BJ (cell line): ENCODE measurements at regions not wholly inside any gene's neighbourhood (a gene's known extent, or its start where the extent isn't known, plus 50 kb on each side); places are given as distances from the start of the nearest gene placed in this dataset.

ENCODE experiments used
- CTCF ChIA-PET: fragments of 350-600 bp; formaldehyde crosslinking; extraction: SDS; loops from one replicate; lab custom pipeline; 2021; ENCODE audit warnings: antibody characterized with exemption, inconsistent platforms; lab: Yijun Ruan, JAX
- POLR2A ChIA-PET: fragments of 300-600 bp; sonication (Branson Sonifier 250); formaldehyde crosslinking; extraction: SDS; loops from one replicate; lab custom pipeline; 2021; ENCODE audit warnings: antibody characterized with exemption; lab: Charles Lee
- DNase-seq: peaks from one replicate; pipeline ENCODE4 v3.0.0-alpha.2; 2011; ENCODE audit warnings: low read depth
- H3K27me3 ChIP-seq: 2 replicates; pipeline ENCODE4 v1.6.0; 2011; ENCODE audit warnings: low read length; ENCODE audit not compliant: control insufficient read depth, insufficient read depth
- H3K36me3 ChIP-seq: 2 replicates; pipeline ENCODE4 v1.5.1; 2011; ENCODE audit warnings: low read length; ENCODE audit not compliant: control insufficient read depth, insufficient read depth
- H3K4me3 ChIP-seq: 2 replicates; pipeline ENCODE4 v1.5.1; 2011; ENCODE audit warnings: low read depth, mild to moderate bottlenecking, control low read depth, low read length
- TF ChIP-seq, protein P1 (sequence below): IDR thresholded peaks from 2 replicates; pipeline ENCODE4 v1.5.1; 2011; ENCODE audit warnings: low read depth, mild to moderate bottlenecking, control low read depth, inconsistent platforms, low read length, moderate library complexity; ENCODE audit not compliant: insufficient read depth

DNA sequence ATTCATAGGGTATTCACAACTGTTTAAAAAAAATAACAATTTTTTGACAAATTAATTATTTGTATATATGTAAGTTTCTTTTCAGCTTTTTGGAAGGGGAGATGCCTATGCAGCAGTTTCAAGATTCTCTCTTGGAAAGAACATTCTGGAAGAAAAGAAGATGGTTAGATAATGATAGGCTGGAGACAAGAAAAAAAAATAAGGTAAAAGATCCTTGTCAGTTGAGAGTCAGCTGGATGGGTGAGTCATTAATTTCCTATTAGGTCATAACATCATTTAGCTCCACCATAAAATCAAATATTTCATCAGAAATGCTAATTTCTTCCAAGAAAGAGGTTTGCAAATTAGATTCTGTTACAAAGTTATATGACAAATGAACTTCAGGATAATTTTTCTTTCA, 880.4 kb downstream of the EPHA7 start:
- CTCF ChIA-PET, result no interaction called here
- no peak overlapping the region for H3K4me3 ChIP-seq
- no peaks in the 10 kb centered on the region for H3K27me3 ChIP-seq
- H3K36me3 ChIP-seq, result no peaks in the 10 kb centered on the region
- POLR2A ChIA-PET, result no interaction called here
- no peak for DNase-seq
- TF ChIP-seq, protein P1, sequence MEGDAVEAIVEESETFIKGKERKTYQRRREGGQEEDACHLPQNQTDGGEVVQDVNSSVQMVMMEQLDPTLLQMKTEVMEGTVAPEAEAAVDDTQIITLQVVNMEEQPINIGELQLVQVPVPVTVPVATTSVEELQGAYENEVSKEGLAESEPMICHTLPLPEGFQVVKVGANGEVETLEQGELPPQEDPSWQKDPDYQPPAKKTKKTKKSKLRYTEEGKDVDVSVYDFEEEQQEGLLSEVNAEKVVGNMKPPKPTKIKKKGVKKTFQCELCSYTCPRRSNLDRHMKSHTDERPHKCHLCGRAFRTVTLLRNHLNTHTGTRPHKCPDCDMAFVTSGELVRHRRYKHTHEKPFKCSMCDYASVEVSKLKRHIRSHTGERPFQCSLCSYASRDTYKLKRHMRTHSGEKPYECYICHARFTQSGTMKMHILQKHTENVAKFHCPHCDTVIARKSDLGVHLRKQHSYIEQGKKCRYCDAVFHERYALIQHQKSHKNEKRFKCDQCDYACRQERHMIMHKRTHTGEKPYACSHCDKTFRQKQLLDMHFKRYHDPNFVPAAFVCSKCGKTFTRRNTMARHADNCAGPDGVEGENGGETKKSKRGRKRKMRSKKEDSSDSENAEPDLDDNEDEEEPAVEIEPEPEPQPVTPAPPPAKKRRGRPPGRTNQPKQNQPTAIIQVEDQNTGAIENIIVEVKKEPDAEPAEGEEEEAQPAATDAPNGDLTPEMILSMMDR, result no peak

DNA sequence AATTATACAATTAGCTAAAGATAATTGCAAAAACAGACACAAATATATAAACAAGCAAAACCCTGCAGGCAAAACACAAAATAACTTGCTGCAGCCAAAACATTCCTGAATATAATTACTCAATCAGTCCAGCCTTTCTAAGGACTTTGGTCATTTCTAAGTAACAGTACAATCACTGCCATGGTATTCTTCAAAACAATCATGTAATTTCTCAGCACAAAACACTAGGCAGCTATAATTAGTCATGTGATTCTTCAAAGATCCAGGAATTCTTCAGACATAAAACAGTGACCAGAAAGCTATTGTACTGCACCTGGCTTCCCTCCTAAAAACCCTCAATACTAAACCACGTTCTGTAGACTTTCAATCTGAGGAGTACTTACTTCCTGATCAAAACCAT, 881.1 kb downstream of the EPHA7 start:
- POLR2A ChIA-PET, result no interaction called here
- no peaks in the 10 kb centered on the region for H3K36me3 ChIP-seq
- no peaks in the 10 kb centered on the region for H3K27me3 ChIP-seq
- H3K4me3 ChIP-seq, result no peak overlapping the region
- CTCF ChIA-PET, result no interaction called here
- TF ChIP-seq, protein P1, result no peak
- peak; percentile 0 for DNase-seq

DNA sequence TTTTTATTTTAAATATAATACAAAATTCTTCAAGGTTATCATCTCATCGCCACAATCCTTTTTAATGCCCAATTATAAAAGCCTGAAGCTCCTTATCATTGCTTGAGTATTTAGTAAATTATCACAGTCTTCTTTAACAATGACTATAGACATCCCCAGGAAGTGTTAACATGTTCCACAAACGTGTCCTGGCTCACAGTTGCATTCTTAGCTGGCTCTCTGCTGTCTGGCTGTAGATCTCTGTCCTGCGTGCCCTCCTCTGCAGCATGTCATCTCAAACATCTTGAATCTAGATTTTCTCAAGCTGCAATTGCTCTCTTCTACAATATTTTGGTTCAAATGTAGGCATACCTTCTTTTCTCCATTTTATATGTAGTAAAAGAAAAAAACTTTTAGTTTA, 885.2 kb downstream of the EPHA7 start:
- ChIA-PET POLR2A (no interaction called here), CTCF (no interaction called here)
- H3K4me3 ChIP-seq, result no peak overlapping the region
- TF ChIP-seq, protein P1, result no peak
- H3K36me3 ChIP-seq, result no peaks in the 10 kb centered on the region
- no peak for DNase-seq
- no peaks in the 10 kb centered on the region for H3K27me3 ChIP-seq

DNA sequence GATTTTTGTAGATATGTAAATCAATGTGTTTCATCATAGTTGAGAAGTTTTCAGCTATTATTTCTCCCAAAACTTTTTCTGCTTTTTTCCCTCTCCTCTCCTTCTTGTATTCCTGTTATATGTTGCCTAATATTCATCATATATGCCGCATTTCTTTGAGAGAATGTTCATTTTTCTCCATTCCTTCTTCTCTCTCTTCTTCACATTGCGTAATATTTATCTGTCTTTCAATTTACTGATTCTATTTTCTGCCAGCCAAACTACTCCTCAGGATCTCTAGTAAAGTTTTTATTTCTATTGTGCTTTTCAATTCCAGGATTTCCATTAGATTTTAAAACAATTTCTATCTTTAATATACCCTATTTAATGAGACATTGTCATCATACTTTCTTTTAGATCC, 896.8 kb downstream of the EPHA7 start:
- H3K27me3 ChIP-seq, result no peaks in the 10 kb centered on the region
- CTCF ChIA-PET, result no interaction called here
- DNase-seq, result no peak
- POLR2A ChIA-PET, result no interaction called here
- TF ChIP-seq, protein P1, result no peak
- no peaks in the 10 kb centered on the region for H3K36me3 ChIP-seq
- H3K4me3 ChIP-seq, result no peak overlapping the region

DNA sequence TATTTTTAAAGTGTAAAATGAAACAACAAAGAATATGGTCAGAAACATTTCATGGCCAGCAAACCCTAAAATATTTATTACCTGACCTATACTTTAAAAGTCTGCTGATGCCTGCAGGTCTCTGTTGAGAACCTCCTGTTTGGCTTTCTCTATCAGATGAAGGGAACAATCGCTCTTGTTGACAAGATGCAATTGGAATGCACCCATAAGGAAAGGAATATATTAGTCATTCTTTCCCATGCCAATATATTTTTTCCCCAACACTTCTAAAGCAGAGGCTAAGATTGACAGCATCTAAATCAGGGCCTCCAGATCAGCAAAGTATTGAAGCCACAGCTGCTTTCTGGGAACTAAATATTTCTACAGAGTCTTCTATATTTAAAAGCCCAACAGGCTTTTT, 897.8 kb downstream of the EPHA7 start:
- CTCF ChIA-PET, result no interaction called here

More for the DNA sequence above, 897.8 kb downstream of the EPHA7 start:
- POLR2A ChIA-PET, result no interaction called here
- no peaks in the 10 kb centered on the region for H3K27me3 ChIP-seq
- H3K36me3 ChIP-seq, result no peaks in the 10 kb centered on the region
- no peak overlapping the region for H3K4me3 ChIP-seq
- TF ChIP-seq, protein P1, result no peak
- DNase-seq, result no peak
